SK-N-SH (cell line): ENCODE measurements at regions not wholly inside any gene's neighbourhood (a gene's known extent, or its start where the extent isn't known, plus 50 kb on each side); places are given as distances from the start of the nearest gene placed in this dataset.

ENCODE experiments used
- CTCF ChIA-PET: fragments of 300-600, 350-600 bp; formaldehyde crosslinking; extraction: SDS; loops from one replicate; lab custom pipeline; 2021; lab: Yijun Ruan, JAX
- POLR2A ChIA-PET: fragments of 350-600 bp; sonication (Branson Sonifier 250); formaldehyde crosslinking; extraction: SDS; loops from one replicate; lab custom pipeline; 2020; ENCODE audit warnings: antibody characterized with exemption, inconsistent platforms; lab: Yijun Ruan, JAX
- DNase-seq: peaks from one replicate; pipeline ENCODE4 v3.0.0; 2012
- H2AFZ ChIP-seq: fragments of 200-600 bp; sonication (generic); 2 replicates; pipeline ENCODE4 v1.8.1; 2016; ENCODE audit warnings: antibody characterized with exemption, mild to moderate bottlenecking, low read depth
- H3F3A ChIP-seq: fragments of 200-600 bp; sonication (generic); replicated peaks from 2 replicates; pipeline ENCODE3; 2016; ENCODE audit warnings: antibody characterized with exemption, mild to moderate bottlenecking; ENCODE audit not compliant: insufficient read depth
- H3K27ac ChIP-seq, 2 experiments: fragments of 200-500 bp in 1 of 2; fragments of 200-600 bp in 1 of 2; sonication (Bioruptor generic) in 1 of 2; sonication (generic), shearing (Covaris generic) in 1 of 2; 2 replicates each; pipeline versions ENCODE4 v1.5.1 to v1.6.1; 2014 to 2016; ENCODE audit warnings: low read depth in 2 of 2, inconsistent platforms in 1 of 2, low read length in 1 of 2, mild to moderate bottlenecking in 1 of 2, mixed read lengths in 1 of 2
- H3K27me3 ChIP-seq: fragments of 200-600 bp; sonication (generic), shearing (Covaris generic); 2 replicates; pipeline ENCODE4 v1.6.1; 2016; ENCODE audit warnings: mixed run types; ENCODE audit not compliant: insufficient read depth
- H3K36me3 ChIP-seq, 2 experiments: fragments of 200-500 bp in 1 of 2; fragments of 200-600 bp in 1 of 2; sonication (Bioruptor generic) in 1 of 2; sonication (generic) in 1 of 2; replicated peaks in 1 of 2; 2 replicates each; pipeline versions ENCODE3 to v1.5.1; 2014 to 2016; ENCODE audit warnings: low read length in 1 of 2, mild to moderate bottlenecking in 1 of 2; ENCODE audit not compliant: insufficient read depth in 2 of 2, control insufficient read depth in 1 of 2
- H3K4me1 ChIP-seq, 2 experiments: fragments of 200-500 bp in 1 of 2; fragments of 200-600 bp in 1 of 2; sonication (Bioruptor generic) in 1 of 2; sonication (generic), shearing (Covaris generic) in 1 of 2; 2 replicates each; pipeline versions ENCODE4 v1.5.1 to v1.6.1; 2014 to 2016; ENCODE audit warnings: low read depth in 1 of 2, low read length in 1 of 2, mixed run types in 1 of 2; ENCODE audit not compliant: insufficient read depth in 2 of 2, control insufficient read depth in 1 of 2
- H3K4me2 ChIP-seq: fragments of 200-600 bp; sonication (generic), shearing (Covaris generic); 2 replicates; pipeline ENCODE4 v1.6.1; 2017; ENCODE audit warnings: mixed run types
- H3K4me3 ChIP-seq, 2 experiments: fragments of 200-500 bp in 1 of 2; fragments of 200-600 bp in 1 of 2; sonication (Bioruptor generic) in 1 of 2; sonication (generic), shearing (Covaris generic) in 1 of 2; 2 replicates each; pipeline versions ENCODE4 v1.5.1 to v1.8.1; 2014 to 2016; ENCODE audit warnings: low read depth in 2 of 2, inconsistent platforms in 1 of 2, low read length in 1 of 2, mild to moderate bottlenecking in 1 of 2, mixed read lengths in 1 of 2, moderate library complexity in 1 of 2
- H3K79me2 ChIP-seq: fragments of 200-600 bp; sonication (generic); 2 replicates; pipeline ENCODE4 v1.8.1; 2017; ENCODE audit warnings: mild to moderate bottlenecking; ENCODE audit not compliant: insufficient read depth
- H3K9ac ChIP-seq: fragments of 200-600 bp; sonication (generic); 2 replicates; pipeline ENCODE4 v1.6.1; 2017; ENCODE audit warnings: mixed run types
- H3K9me2 ChIP-seq: fragments of 200-600 bp; sonication (generic); 2 replicates; pipeline ENCODE4 v1.6.1; 2017; ENCODE audit warnings: mixed run types
- H3K9me3 ChIP-seq: fragments of 200-600 bp; sonication (generic); 2 replicates; pipeline ENCODE4 v1.6.1; 2017; ENCODE audit warnings: mixed run types, mild to moderate bottlenecking, moderate library complexity
- H4K20me1 ChIP-seq: fragments of 200-600 bp; sonication (generic); 2 replicates; pipeline ENCODE4 v1.6.1; 2017; ENCODE audit warnings: mild to moderate bottlenecking, mixed run types; ENCODE audit not compliant: insufficient read depth
- CHD2 ChIP-seq: fragments of 150-350 bp; IDR thresholded peaks from 2 replicates; pipeline ENCODE4 v1.6.1; 2018; ENCODE audit warnings: low read length; ENCODE audit not compliant: partially characterized antibody
- ELF1 ChIP-seq: IDR thresholded peaks from 2 replicates; pipeline ENCODE4 v1.4.0; 2012
- FOXJ3 ChIP-seq: sonication (generic); formaldehyde crosslinking; IDR thresholded peaks from 2 replicates; pipeline ENCODE4 v1.5.1; 2020; ENCODE audit warnings: mild to moderate bottlenecking, missing genetic modification reagents
- MEF2A ChIP-seq: IDR thresholded peaks from 2 replicates; pipeline ENCODE4 v1.4.0; 2012; ENCODE audit warnings: low read depth, borderline replicate concordance
- NRF1 ChIP-seq: IDR thresholded peaks from 2 replicates; pipeline ENCODE4 v1.6.1; 2012; ENCODE audit warnings: low read depth, mild to moderate bottlenecking, low read length
- POLR2AphosphoS5 ChIP-seq: IDR thresholded peaks from 2 replicates; pipeline ENCODE4 v1.6.1; 2012; ENCODE audit warnings: low read depth, low read length
- RAD21 ChIP-seq: IDR thresholded peaks from 2 replicates; pipeline ENCODE4 v1.6.1; 2012; ENCODE audit warnings: mild to moderate bottlenecking, low read length
- RCOR1 ChIP-seq: fragments of 150-350 bp; IDR thresholded peaks from 2 replicates; pipeline ENCODE4 v1.6.1; 2017; ENCODE audit warnings: antibody characterized with exemption, low read length
- RFX5 ChIP-seq: IDR thresholded peaks from 2 replicates; pipeline ENCODE4 v1.6.1; 2012; ENCODE audit warnings: mild to moderate bottlenecking, improper control_type of control experiment, low read length
- SIN3A ChIP-seq: IDR thresholded peaks from 2 replicates; pipeline ENCODE4 v1.6.1; 2012; ENCODE audit warnings: low read depth, mild to moderate bottlenecking, low read length, moderate library complexity, borderline replicate concordance
- TCF12 ChIP-seq: IDR thresholded peaks from 2 replicates; pipeline ENCODE4 v1.4.0; 2012
- WGBS: methylation state at CpG from one replicate; pipeline ENCODE4 v1.1.6; 2017; ENCODE audit warnings: low lambda C conversion rate; 5-methylcytosine and 5-hydroxymethylcytosine counted together
- TF ChIP-seq, protein P1 (sequence below): IDR thresholded peaks from 2 replicates; pipeline ENCODE4; 2012
- TF ChIP-seq, protein P2 (sequence below): IDR thresholded peaks from 2 replicates; pipeline ENCODE4 v1.6.1; 2012; ENCODE audit warnings: mild to moderate bottlenecking, low read depth, low read length, moderate library complexity
- TF ChIP-seq, protein P3 (sequence below): fragments of 150-350 bp; IDR thresholded peaks from 2 replicates; pipeline ENCODE4 v1.6.1; 2016; ENCODE audit warnings: mild to moderate bottlenecking, low read depth, low read length
- TF ChIP-seq, protein P4 (sequence below): IDR thresholded peaks from 2 replicates; pipeline ENCODE4 v1.4.0; 2012; ENCODE audit warnings: low read depth, borderline replicate concordance

DNA sequence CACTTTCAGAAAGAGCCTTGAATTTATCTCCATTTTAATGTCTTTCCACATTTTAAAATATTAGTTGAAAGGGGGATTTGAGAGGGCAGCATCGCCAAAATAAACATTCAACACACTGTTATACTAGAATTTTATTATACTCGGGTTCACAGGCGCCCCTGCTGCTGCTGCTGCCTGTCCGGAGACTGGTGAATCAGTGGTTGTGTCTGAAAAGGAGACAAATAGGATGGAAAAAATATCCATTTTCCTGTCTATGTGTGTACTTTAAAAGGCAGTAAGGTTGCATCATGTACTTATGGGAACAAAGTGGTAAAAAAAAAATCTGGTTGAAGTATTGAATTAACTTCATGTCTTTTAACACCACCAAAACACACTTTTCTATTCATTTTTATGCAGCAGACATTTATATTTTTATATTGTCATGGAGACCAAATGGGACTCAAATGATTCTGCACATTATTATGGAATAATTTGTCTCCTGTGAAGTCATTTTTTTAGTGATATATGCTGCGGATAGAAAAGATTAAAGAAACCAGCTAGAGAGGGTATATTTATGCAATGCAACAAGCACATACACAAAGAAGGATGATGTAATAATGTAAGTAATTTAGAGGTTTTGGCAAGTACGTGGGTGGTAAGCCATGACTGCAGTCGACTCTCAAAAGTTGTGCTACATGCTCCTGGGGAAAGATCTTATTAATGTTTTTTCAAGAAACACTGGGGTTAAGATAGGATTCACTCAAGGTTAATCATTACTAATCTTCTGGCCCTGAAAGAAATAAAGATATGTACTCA is 759.0 kb upstream of the SOX9 start:
- TF ChIP-seq TCF12 (no peak), RFX5 (no peak), MEF2A (no peak), NRF1 (no peak), SIN3A (no peak), POLR2AphosphoS5 (no peak), ELF1 (no peak), FOXJ3 (no peak), CHD2 (no peak), RCOR1 (no peak), RAD21 (no peak)
- TF ChIP-seq, protein P1, sequence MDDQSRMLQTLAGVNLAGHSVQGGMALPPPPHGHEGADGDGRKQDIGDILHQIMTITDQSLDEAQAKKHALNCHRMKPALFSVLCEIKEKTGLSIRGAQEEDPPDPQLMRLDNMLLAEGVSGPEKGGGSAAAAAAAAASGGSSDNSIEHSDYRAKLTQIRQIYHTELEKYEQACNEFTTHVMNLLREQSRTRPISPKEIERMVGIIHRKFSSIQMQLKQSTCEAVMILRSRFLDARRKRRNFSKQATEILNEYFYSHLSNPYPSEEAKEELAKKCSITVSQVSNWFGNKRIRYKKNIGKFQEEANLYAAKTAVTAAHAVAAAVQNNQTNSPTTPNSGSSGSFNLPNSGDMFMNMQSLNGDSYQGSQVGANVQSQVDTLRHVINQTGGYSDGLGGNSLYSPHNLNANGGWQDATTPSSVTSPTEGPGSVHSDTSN = no peak
- TF ChIP-seq, protein P2, sequence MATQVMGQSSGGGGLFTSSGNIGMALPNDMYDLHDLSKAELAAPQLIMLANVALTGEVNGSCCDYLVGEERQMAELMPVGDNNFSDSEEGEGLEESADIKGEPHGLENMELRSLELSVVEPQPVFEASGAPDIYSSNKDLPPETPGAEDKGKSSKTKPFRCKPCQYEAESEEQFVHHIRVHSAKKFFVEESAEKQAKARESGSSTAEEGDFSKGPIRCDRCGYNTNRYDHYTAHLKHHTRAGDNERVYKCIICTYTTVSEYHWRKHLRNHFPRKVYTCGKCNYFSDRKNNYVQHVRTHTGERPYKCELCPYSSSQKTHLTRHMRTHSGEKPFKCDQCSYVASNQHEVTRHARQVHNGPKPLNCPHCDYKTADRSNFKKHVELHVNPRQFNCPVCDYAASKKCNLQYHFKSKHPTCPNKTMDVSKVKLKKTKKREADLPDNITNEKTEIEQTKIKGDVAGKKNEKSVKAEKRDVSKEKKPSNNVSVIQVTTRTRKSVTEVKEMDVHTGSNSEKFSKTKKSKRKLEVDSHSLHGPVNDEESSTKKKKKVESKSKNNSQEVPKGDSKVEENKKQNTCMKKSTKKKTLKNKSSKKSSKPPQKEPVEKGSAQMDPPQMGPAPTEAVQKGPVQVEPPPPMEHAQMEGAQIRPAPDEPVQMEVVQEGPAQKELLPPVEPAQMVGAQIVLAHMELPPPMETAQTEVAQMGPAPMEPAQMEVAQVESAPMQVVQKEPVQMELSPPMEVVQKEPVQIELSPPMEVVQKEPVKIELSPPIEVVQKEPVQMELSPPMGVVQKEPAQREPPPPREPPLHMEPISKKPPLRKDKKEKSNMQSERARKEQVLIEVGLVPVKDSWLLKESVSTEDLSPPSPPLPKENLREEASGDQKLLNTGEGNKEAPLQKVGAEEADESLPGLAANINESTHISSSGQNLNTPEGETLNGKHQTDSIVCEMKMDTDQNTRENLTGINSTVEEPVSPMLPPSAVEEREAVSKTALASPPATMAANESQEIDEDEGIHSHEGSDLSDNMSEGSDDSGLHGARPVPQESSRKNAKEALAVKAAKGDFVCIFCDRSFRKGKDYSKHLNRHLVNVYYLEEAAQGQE = no peak
- TF ChIP-seq, protein P3, sequence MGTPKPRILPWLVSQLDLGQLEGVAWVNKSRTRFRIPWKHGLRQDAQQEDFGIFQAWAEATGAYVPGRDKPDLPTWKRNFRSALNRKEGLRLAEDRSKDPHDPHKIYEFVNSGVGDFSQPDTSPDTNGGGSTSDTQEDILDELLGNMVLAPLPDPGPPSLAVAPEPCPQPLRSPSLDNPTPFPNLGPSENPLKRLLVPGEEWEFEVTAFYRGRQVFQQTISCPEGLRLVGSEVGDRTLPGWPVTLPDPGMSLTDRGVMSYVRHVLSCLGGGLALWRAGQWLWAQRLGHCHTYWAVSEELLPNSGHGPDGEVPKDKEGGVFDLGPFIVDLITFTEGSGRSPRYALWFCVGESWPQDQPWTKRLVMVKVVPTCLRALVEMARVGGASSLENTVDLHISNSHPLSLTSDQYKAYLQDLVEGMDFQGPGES = no peak
- TF ChIP-seq, protein P4, sequence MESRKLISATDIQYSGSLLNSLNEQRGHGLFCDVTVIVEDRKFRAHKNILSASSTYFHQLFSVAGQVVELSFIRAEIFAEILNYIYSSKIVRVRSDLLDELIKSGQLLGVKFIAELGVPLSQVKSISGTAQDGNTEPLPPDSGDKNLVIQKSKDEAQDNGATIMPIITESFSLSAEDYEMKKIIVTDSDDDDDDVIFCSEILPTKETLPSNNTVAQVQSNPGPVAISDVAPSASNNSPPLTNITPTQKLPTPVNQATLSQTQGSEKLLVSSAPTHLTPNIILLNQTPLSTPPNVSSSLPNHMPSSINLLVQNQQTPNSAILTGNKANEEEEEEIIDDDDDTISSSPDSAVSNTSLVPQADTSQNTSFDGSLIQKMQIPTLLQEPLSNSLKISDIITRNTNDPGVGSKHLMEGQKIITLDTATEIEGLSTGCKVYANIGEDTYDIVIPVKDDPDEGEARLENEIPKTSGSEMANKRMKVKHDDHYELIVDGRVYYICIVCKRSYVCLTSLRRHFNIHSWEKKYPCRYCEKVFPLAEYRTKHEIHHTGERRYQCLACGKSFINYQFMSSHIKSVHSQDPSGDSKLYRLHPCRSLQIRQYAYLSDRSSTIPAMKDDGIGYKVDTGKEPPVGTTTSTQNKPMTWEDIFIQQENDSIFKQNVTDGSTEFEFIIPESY = no peak
- POLR2A ChIA-PET = interaction anchor here (0.6 kb wide), 1 partner anchor 1106 kb away, joined by 3 read pairs; no protein-coding TSS in a partner anchor
- Histone ChIP-seq H3K4me3 (no peak overlapping the region), H3K36me3 (no peaks in the 10 kb centered on the region), H3K9me2 (no peaks in the 10 kb centered on the region), H4K20me1 (no peaks in the 10 kb centered on the region), H3K27ac (no peak overlapping the region), H3F3A (no peaks in the 10 kb centered on the region), H3K79me2 (no peaks in the 10 kb centered on the region), H2AFZ (peak overlapping the region; percentile 17; the same call in 1 of the 2 replicates), H3K4me1 (no peaks in the 10 kb centered on the region), H3K27me3 (no peaks in the 10 kb centered on the region), H3K4me2 (no peak overlapping the region), H3K9me3 (no peaks in the 10 kb centered on the region), H3K9ac (no peak overlapping the region)
- WGBS = 69% methylated on average over 7 of the region's 7 CpGs
- CTCF ChIA-PET = no interaction called here
- DNase-seq = no peak
